Astrocyte (in vitro differentiated cells and primary cell): ENCODE measurements at regions not wholly inside any gene's neighbourhood (a gene's known extent, or its start where the extent isn't known, plus 50 kb on each side); places are given as distances from the start of the nearest gene placed in this dataset.

ENCODE experiments used
- DNase-seq: peaks from one replicate; pipeline ENCODE4 v3.0.0-alpha.2; 2010; ENCODE audit warnings: low read depth
- FAIRE-seq: peaks from 2 replicates; lab custom pipeline; 2011; peaks lifted over from hg19 to GRCh38; lab: Jason Lieb, UNC
- H2AFZ ChIP-seq: 2 replicates; pipeline ENCODE4 v1.6.0; 2012; ENCODE audit warnings: low read depth, low read length, inconsistent platforms
- H3K27ac ChIP-seq: 2 replicates; pipeline ENCODE4 v1.5.1; 2011; ENCODE audit warnings: low read depth, low read length, inconsistent platforms
- H3K27me3 ChIP-seq: 2 replicates; pipeline ENCODE4 v1.6.0; 2011; ENCODE audit warnings: low read length, inconsistent platforms; ENCODE audit not compliant: insufficient read depth
- H3K36me3 ChIP-seq: 2 replicates; pipeline ENCODE4 v1.5.1; 2011; ENCODE audit warnings: low read length, inconsistent platforms; ENCODE audit not compliant: insufficient read depth
- H3K4me1 ChIP-seq: 2 replicates; pipeline ENCODE4 v1.5.1; 2011; ENCODE audit warnings: low read length, inconsistent platforms; ENCODE audit not compliant: insufficient read depth
- H3K4me2 ChIP-seq: 2 replicates; pipeline ENCODE4 v1.6.0; 2012; ENCODE audit warnings: low read length, inconsistent platforms
- H3K4me3 ChIP-seq: 2 replicates; pipeline ENCODE4 v1.5.1; 2011; ENCODE audit warnings: low read depth, mild to moderate bottlenecking, low read length, inconsistent platforms; ENCODE audit not compliant: insufficient read depth
- H3K79me2 ChIP-seq: 2 replicates; pipeline ENCODE4 v1.6.0; 2012; ENCODE audit warnings: mild to moderate bottlenecking, low read length, inconsistent platforms; ENCODE audit not compliant: insufficient read depth
- H3K9ac ChIP-seq: 2 replicates; pipeline ENCODE4 v1.6.0; 2012; ENCODE audit warnings: mild to moderate bottlenecking, low read length, inconsistent platforms
- H3K9me3 ChIP-seq: 2 replicates; pipeline ENCODE4 v1.5.1; 2012; ENCODE audit warnings: low read depth, mild to moderate bottlenecking, low read length, inconsistent platforms; ENCODE audit not compliant: insufficient read depth
- H4K20me1 ChIP-seq: 2 replicates; pipeline ENCODE4 v1.6.0; 2012; ENCODE audit warnings: low read length, inconsistent platforms; ENCODE audit not compliant: insufficient read depth
- H3K27ac Mint-ChIP-seq: one replicate; pipeline ENCODE4 v1.8.0; 2021; ENCODE audit warnings: mild to moderate bottlenecking, mixed read lengths; ENCODE audit not compliant: unreplicated experiment
- H3K27me3 Mint-ChIP-seq: one replicate; pipeline ENCODE4 v1.8.0; 2021; ENCODE audit warnings: low read depth, mixed read lengths; ENCODE audit not compliant: unreplicated experiment
- H3K36me3 Mint-ChIP-seq: one replicate; pipeline ENCODE4 v1.8.0; 2021; ENCODE audit warnings: low read depth, mixed read lengths; ENCODE audit not compliant: unreplicated experiment
- H3K4me1 Mint-ChIP-seq: one replicate; pipeline ENCODE4 v1.8.0; 2021; ENCODE audit warnings: low read depth, mixed read lengths; ENCODE audit not compliant: unreplicated experiment
- H3K4me3 Mint-ChIP-seq: one replicate; pipeline ENCODE4 v1.8.0; 2021; ENCODE audit warnings: mild to moderate bottlenecking, moderate library complexity, mixed read lengths; ENCODE audit not compliant: unreplicated experiment
- H3K9me3 Mint-ChIP-seq: one replicate; pipeline ENCODE4 v1.8.0; 2021; ENCODE audit warnings: mild to moderate bottlenecking, mixed read lengths; ENCODE audit not compliant: unreplicated experiment
- CTCF ChIP-seq: IDR thresholded peaks from 2 replicates; pipeline ENCODE4 v1.5.1; 2011; ENCODE audit warnings: low read depth, mild to moderate bottlenecking, inconsistent platforms, low read length, moderate library complexity; ENCODE audit not compliant: insufficient read depth
- EZH2 ChIP-seq: IDR thresholded peaks from 2 replicates; pipeline ENCODE4 v1.6.1; 2012; ENCODE audit warnings: mild to moderate bottlenecking, low read length, inconsistent platforms; ENCODE audit not compliant: insufficient read depth

GRCh38 chr1:60699325-60699724 is 383.0 kb upstream of the NFIA start:
- no peak for TF ChIP-seq EZH2
- no peak for TF ChIP-seq CTCF
- no peaks in the 10 kb centered on the region for H3K36me3 ChIP-seq
- H3K9me3 ChIP-seq = no peaks in the 10 kb centered on the region
- no peak overlapping the region for H3K4me2 ChIP-seq
- H3K27me3 ChIP-seq = no peaks in the 10 kb centered on the region
- no peak overlapping the region for H3K27ac ChIP-seq
- no peak overlapping the region for H3K9ac ChIP-seq
- H2AFZ ChIP-seq = no peak overlapping the region
- H3K4me3 ChIP-seq = no peak overlapping the region
- no peak for FAIRE-seq
- Mint-ChIP-seq H3K4me3 (no peak overlapping the region), H3K36me3 (no peaks in the 10 kb centered on the region), H3K27me3 (no peaks in the 10 kb centered on the region), H3K9me3 (peaks cover 4% of the 10 kb centered on the region), H3K27ac (no peak overlapping the region), H3K4me1 (no peaks in the 10 kb centered on the region)
- no peak for DNase-seq
- no peaks in the 10 kb centered on the region for H3K79me2 ChIP-seq
- no peaks in the 10 kb centered on the region for H4K20me1 ChIP-seq
- H3K4me1 ChIP-seq = no peaks in the 10 kb centered on the region

GRCh38 chr1:60697204-60697994 is 385.0 kb upstream of the NFIA start:
- no peaks in the 10 kb centered on the region for H3K79me2 ChIP-seq
- H3K27ac Mint-ChIP-seq = no peak overlapping the region
- H3K36me3 ChIP-seq = no peaks in the 10 kb centered on the region
- H3K4me2 ChIP-seq = no peak overlapping the region
- H3K27me3 ChIP-seq = no peaks in the 10 kb centered on the region
- no peak overlapping the region for H3K4me3 Mint-ChIP-seq
- H3K9me3 Mint-ChIP-seq = peaks cover 4% of the 10 kb centered on the region
- no peak overlapping the region for H3K27ac ChIP-seq
- H3K27me3 Mint-ChIP-seq = no peaks in the 10 kb centered on the region
- DNase-seq (no peak), FAIRE-seq (no peak)
- no peaks in the 10 kb centered on the region for H4K20me1 ChIP-seq
- TF ChIP-seq EZH2 = no peak
- TF ChIP-seq CTCF = no peak
- no peaks in the 10 kb centered on the region for H3K9me3 ChIP-seq
- H3K4me1 ChIP-seq = no peaks in the 10 kb centered on the region
- no peak overlapping the region for H2AFZ ChIP-seq
- no peak overlapping the region for H3K9ac ChIP-seq
- no peaks in the 10 kb centered on the region for H3K36me3 Mint-ChIP-seq
- no peaks in the 10 kb centered on the region for H3K4me1 Mint-ChIP-seq
- no peak overlapping the region for H3K4me3 ChIP-seq

GRCh38 chr1:60696512-60696911 is 385.8 kb upstream of the NFIA start:
- no peaks in the 10 kb centered on the region for H3K79me2 ChIP-seq
- no peaks in the 10 kb centered on the region for H3K36me3 Mint-ChIP-seq
- no peak overlapping the region for H3K27ac ChIP-seq
- no peak overlapping the region for H3K4me2 ChIP-seq
- H3K4me1 Mint-ChIP-seq = no peaks in the 10 kb centered on the region
- H3K4me1 ChIP-seq = no peaks in the 10 kb centered on the region
- H4K20me1 ChIP-seq = no peaks in the 10 kb centered on the region
- no peak overlapping the region for H2AFZ ChIP-seq
- no peaks in the 10 kb centered on the region for H3K27me3 ChIP-seq
- H3K9me3 ChIP-seq = no peaks in the 10 kb centered on the region
- H3K9ac ChIP-seq = no peak overlapping the region
- TF ChIP-seq EZH2 = no peak
- no peak for TF ChIP-seq CTCF
- DNase-seq (no peak), FAIRE-seq (no peak)
- H3K36me3 ChIP-seq = no peaks in the 10 kb centered on the region
- no peaks in the 10 kb centered on the region for H3K27me3 Mint-ChIP-seq
- H3K4me3 Mint-ChIP-seq = no peak overlapping the region
- H3K4me3 ChIP-seq = no peak overlapping the region
- H3K27ac Mint-ChIP-seq = no peak overlapping the region
- H3K9me3 Mint-ChIP-seq = no peaks in the 10 kb centered on the region
